OCI-LY3 (cell line): ENCODE measurements at regions not wholly inside any gene's neighbourhood (a gene's known extent, or its start where the extent isn't known, plus 50 kb on each side); places are given as distances from the start of the nearest gene placed in this dataset.

Experiments
- EZH2phosphoT487 ChIP-seq: fragments of 200-600 bp; shearing (Covaris generic); IDR thresholded peaks from 2 replicates; pipeline ENCODE4 v1.6.1; 2018; ENCODE audit warnings: antibody characterized with exemption, mixed run types, low read depth
- TF ChIP-seq, protein P1 (sequence below): fragments of 200-600, 300-600 bp; sonication (generic); IDR thresholded peaks from 2 replicates; pipeline ENCODE4 v1.5.1; 2014; ENCODE audit warnings: antibody characterized with exemption, low read length, low read depth

DNA sequence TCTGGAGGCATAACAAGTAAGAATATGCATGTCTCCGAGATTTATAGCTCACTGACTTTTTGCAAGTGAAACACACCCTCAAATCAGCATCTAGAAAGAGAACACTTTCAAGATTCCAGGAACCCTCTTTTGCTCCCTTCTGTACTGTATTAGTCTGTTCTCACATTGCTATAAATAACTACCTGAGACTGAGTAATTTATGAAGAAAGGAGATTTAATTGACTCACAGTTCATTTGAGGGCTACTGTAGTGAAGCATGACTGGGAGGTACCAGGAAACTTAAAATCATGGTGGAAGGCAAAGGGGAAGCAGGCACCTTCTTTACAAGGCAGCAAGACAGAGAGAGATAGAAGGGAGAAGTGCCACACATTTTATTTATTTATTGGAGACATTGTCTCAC is 269.9 kb downstream of the UTRN start:
- TF ChIP-seq, protein P1, sequence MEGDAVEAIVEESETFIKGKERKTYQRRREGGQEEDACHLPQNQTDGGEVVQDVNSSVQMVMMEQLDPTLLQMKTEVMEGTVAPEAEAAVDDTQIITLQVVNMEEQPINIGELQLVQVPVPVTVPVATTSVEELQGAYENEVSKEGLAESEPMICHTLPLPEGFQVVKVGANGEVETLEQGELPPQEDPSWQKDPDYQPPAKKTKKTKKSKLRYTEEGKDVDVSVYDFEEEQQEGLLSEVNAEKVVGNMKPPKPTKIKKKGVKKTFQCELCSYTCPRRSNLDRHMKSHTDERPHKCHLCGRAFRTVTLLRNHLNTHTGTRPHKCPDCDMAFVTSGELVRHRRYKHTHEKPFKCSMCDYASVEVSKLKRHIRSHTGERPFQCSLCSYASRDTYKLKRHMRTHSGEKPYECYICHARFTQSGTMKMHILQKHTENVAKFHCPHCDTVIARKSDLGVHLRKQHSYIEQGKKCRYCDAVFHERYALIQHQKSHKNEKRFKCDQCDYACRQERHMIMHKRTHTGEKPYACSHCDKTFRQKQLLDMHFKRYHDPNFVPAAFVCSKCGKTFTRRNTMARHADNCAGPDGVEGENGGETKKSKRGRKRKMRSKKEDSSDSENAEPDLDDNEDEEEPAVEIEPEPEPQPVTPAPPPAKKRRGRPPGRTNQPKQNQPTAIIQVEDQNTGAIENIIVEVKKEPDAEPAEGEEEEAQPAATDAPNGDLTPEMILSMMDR = no peak
- TF ChIP-seq EZH2phosphoT487 = no peak
